ENCODE measurements at regions not wholly inside any gene's neighbourhood (a gene's known extent, or its start where the extent isn't known, plus 50 kb on each side); places are given as distances from the start of the nearest gene placed in this dataset.

GRCh38 chr7:156001496-156002260 lies 189.4 kb upstream of the SHH start:
- no peak for TF ChIP-seq CTCF (conservative IDR thresholded peaks at IDR 0.05; ENCODE audit: low read depth)
- DNase-seq (ENCODE audit: low spot score), result no peak
- no peak overlapping the region for H3K27ac ChIP-seq
- CTCF ChIA-PET, result no interaction called here
- POLR2A ChIA-PET (ENCODE audit: low non-redundant PET), result no interaction called here

- POLR2A ChIA-PET (ENCODE audit: low non-redundant PET), result no interaction called here
- CTCF ChIA-PET, result interaction anchor here (0.6 kb wide), 1 partner anchor 319 kb away, joined by 3 read pairs; no protein-coding TSS in a partner anchor
- H3K27ac ChIP-seq, result no peak overlapping the region
- TF ChIP-seq CTCF (conservative IDR thresholded peaks at IDR 0.05; ENCODE audit: low read depth), result no peak
- DNase-seq (ENCODE audit: low spot score), result no peak
Observed at GRCh38 chr7:156000601-156001396, 188.5 kb upstream of the SHH start.

- no peak overlapping the region for H3K27ac ChIP-seq
- ChIA-PET CTCF (interaction anchor here (0.6 kb wide), 1 partner anchor 320 kb away, joined by 3 read pairs; no protein-coding TSS in a partner anchor), POLR2A (ENCODE audit: low non-redundant PET) (no interaction called here)
- TF ChIP-seq CTCF (conservative IDR thresholded peaks at IDR 0.05; ENCODE audit: low read depth), result no peak
- DNase-seq (ENCODE audit: low spot score), result no peak
Observed at GRCh38 chr7:155999631-156000489, 187.6 kb upstream of the SHH start.

GRCh38 chr7:155998766-155999630 lies 186.7 kb upstream of the SHH start:
- ChIA-PET POLR2A (ENCODE audit: low non-redundant PET) (no interaction called here), CTCF (no interaction called here)
- H3K27ac ChIP-seq, result no peak overlapping the region
- no peak for TF ChIP-seq CTCF (conservative IDR thresholded peaks at IDR 0.05; ENCODE audit: low read depth)
- DNase-seq (ENCODE audit: low spot score), result no peak

- TF ChIP-seq CTCF (conservative IDR thresholded peaks at IDR 0.05; ENCODE audit: low read depth), result no peak
- ChIA-PET CTCF (no interaction called here), POLR2A (ENCODE audit: low non-redundant PET) (no interaction called here)
Observed at GRCh38 chr7:155998328-155998691, 186.0 kb upstream of the SHH start.

More at GRCh38 chr7:155998328-155998691, 186.0 kb upstream of the SHH start:
- no peak overlapping the region for H3K27ac ChIP-seq
- DNase-seq (ENCODE audit: low spot score), result no peak

Data from RWPE1 (cell line).